ENCODE measurements at regions not wholly inside any gene's neighbourhood (a gene's known extent, or its start where the extent isn't known, plus 50 kb on each side); places are given as distances from the start of the nearest gene placed in this dataset.

- Histone ChIP-seq H3K4me3 (ENCODE audit: low read depth in 2 of 2, low read length in 1 of 2) (no peak overlapping the region), H3K9me2 (no peaks in the 10 kb centered on the region), H3K27ac (ENCODE audit: low read depth in 2 of 2, low read length in 1 of 2) (no peak overlapping the region), H4K20me1 (ENCODE audit: insufficient read depth) (no peaks in the 10 kb centered on the region), H3K4me1 (ENCODE audit: control insufficient read depth in 1 of 2, insufficient read depth in 2 of 2, low read depth in 1 of 2, low read length in 1 of 2) (peaks cover 0 to 4% of the 10 kb centered on the region in 2 experiments; a peak in 1 of 4 replicates), H3K4me2 (no peak overlapping the region), H3K9ac (no peak overlapping the region), H2AFZ (ENCODE audit: low read depth) (no peak overlapping the region), H3K27me3 (ENCODE audit: insufficient read depth) (no peaks in the 10 kb centered on the region), H3K9me3 (no peaks in the 10 kb centered on the region), H3K79me2 (ENCODE audit: insufficient read depth) (no peaks in the 10 kb centered on the region), H3F3A (replicated peaks; ENCODE audit: insufficient read depth) (no peaks in the 10 kb centered on the region), H3K36me3 (replicated peaks in 1 of 2; ENCODE audit: control insufficient read depth in 1 of 2, insufficient read depth in 2 of 2, low read length in 1 of 2) (no peaks in the 10 kb centered on the region)
- ChIA-PET POLR2A (no interaction called here), CTCF (no interaction called here)
- WGBS (ENCODE audit: low lambda C conversion rate), result 22% methylated on average over 3 of the region's 3 CpGs
- no peak for TF ChIP-seq FOXJ3 (CRISPR knock-in tag; IDR thresholded peaks at IDR 0.05)
- no peak for TF ChIP-seq TAF1 (IDR thresholded peaks at IDR 0.05; ENCODE audit: borderline replicate concordance, low read depth, low read length)
- TF ChIP-seq GABPA (IDR thresholded peaks at IDR 0.05; ENCODE audit: low read depth), result no peak
- TF ChIP-seq GATA2 (CRISPR knock-in tag; IDR thresholded peaks at IDR 0.05), result no peak
- TF ChIP-seq SIN3A (IDR thresholded peaks at IDR 0.05; ENCODE audit: borderline replicate concordance, low read depth, low read length), result no peak
- TF ChIP-seq ZBTB33 (IDR thresholded peaks at IDR 0.05; ENCODE audit: borderline replicate concordance, low read depth), result no peak
- no peak for TF ChIP-seq JUND (IDR thresholded peaks at IDR 0.05)
- TF ChIP-seq NFIC (IDR thresholded peaks at IDR 0.05; ENCODE audit: borderline replicate concordance), result no peak
- TF ChIP-seq USF1 (IDR thresholded peaks at IDR 0.05; ENCODE audit: borderline replicate concordance, low read depth), result no peak
- TF ChIP-seq, protein P1, sequence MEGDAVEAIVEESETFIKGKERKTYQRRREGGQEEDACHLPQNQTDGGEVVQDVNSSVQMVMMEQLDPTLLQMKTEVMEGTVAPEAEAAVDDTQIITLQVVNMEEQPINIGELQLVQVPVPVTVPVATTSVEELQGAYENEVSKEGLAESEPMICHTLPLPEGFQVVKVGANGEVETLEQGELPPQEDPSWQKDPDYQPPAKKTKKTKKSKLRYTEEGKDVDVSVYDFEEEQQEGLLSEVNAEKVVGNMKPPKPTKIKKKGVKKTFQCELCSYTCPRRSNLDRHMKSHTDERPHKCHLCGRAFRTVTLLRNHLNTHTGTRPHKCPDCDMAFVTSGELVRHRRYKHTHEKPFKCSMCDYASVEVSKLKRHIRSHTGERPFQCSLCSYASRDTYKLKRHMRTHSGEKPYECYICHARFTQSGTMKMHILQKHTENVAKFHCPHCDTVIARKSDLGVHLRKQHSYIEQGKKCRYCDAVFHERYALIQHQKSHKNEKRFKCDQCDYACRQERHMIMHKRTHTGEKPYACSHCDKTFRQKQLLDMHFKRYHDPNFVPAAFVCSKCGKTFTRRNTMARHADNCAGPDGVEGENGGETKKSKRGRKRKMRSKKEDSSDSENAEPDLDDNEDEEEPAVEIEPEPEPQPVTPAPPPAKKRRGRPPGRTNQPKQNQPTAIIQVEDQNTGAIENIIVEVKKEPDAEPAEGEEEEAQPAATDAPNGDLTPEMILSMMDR (IDR thresholded peaks at IDR 0.05), result no peak
- no peak for TF ChIP-seq POLR2AphosphoS5 (IDR thresholded peaks at IDR 0.05; ENCODE audit: low read depth, low read length)
- TF ChIP-seq USF2 (IDR thresholded peaks at IDR 0.05; ENCODE audit: borderline replicate concordance, low read depth, low read length), result no peak
- no peak for TF ChIP-seq MEF2A (IDR thresholded peaks at IDR 0.05; ENCODE audit: borderline replicate concordance, low read depth)
- no peak for TF ChIP-seq IRF3 (IDR thresholded peaks at IDR 0.05; ENCODE audit: low read depth, low read length)
- no peak for TF ChIP-seq RCOR1 (IDR thresholded peaks at IDR 0.05; ENCODE audit: low read length)
- TF ChIP-seq, protein P2, sequence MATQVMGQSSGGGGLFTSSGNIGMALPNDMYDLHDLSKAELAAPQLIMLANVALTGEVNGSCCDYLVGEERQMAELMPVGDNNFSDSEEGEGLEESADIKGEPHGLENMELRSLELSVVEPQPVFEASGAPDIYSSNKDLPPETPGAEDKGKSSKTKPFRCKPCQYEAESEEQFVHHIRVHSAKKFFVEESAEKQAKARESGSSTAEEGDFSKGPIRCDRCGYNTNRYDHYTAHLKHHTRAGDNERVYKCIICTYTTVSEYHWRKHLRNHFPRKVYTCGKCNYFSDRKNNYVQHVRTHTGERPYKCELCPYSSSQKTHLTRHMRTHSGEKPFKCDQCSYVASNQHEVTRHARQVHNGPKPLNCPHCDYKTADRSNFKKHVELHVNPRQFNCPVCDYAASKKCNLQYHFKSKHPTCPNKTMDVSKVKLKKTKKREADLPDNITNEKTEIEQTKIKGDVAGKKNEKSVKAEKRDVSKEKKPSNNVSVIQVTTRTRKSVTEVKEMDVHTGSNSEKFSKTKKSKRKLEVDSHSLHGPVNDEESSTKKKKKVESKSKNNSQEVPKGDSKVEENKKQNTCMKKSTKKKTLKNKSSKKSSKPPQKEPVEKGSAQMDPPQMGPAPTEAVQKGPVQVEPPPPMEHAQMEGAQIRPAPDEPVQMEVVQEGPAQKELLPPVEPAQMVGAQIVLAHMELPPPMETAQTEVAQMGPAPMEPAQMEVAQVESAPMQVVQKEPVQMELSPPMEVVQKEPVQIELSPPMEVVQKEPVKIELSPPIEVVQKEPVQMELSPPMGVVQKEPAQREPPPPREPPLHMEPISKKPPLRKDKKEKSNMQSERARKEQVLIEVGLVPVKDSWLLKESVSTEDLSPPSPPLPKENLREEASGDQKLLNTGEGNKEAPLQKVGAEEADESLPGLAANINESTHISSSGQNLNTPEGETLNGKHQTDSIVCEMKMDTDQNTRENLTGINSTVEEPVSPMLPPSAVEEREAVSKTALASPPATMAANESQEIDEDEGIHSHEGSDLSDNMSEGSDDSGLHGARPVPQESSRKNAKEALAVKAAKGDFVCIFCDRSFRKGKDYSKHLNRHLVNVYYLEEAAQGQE (IDR thresholded peaks at IDR 0.05; ENCODE audit: low read depth, low read length), result no peak
- no peak for TF ChIP-seq RFX5 (IDR thresholded peaks at IDR 0.05; ENCODE audit: low read length)
- no peak for TF ChIP-seq MXI1 (IDR thresholded peaks at IDR 0.05; ENCODE audit: low read depth, low read length)
- TF ChIP-seq FOSL2 (IDR thresholded peaks at IDR 0.05; ENCODE audit: borderline replicate concordance, low read depth), result no peak
- no peak for TF ChIP-seq ELF1 (IDR thresholded peaks at IDR 0.05)
- no peak for DNase-seq
Observed at GRCh38 chr11:97356144-97356543, 966.3 kb downstream of the JRKL start.

Measured in SK-N-SH (cell line).